K562 (cell line): ENCODE measurements at regions not wholly inside any gene's neighbourhood (a gene's known extent, or its start where the extent isn't known, plus 50 kb on each side); places are given as distances from the start of the nearest gene placed in this dataset.

ENCODE experiments used
- ATF7 ChIP-seq: fragments of 450-650 bp; IDR thresholded peaks from 2 replicates; pipeline ENCODE4 v1.7.1; 2014; ENCODE audit warnings: mild to moderate bottlenecking, moderate library complexity
- BRD4 ChIP-seq: fragments of 200-600 bp; sonication (generic); IDR thresholded peaks from 2 replicates; pipeline ENCODE4 v1.6.1; 2017; ENCODE audit warnings: inconsistent platforms
- CEBPB ChIP-seq: fragments of 450-650 bp; IDR thresholded peaks from 2 replicates; pipeline ENCODE4 v1.6.1; 2016; ENCODE audit warnings: missing genetic modification characterization, missing compliant biosample characterization
- DEAF1 ChIP-seq: fragments of 450-650 bp; formaldehyde crosslinking; IDR thresholded peaks from 2 replicates; pipeline ENCODE4 v1.4.0; 2020; ENCODE audit warnings: mild to moderate bottlenecking, moderate library complexity
- DLX4 ChIP-seq: fragments of 250-450 bp; sonication (Bioruptor Pico); IDR thresholded peaks from 2 replicates; pipeline ENCODE4 v1.6.1; 2021; ENCODE audit warnings: mild to moderate bottlenecking
- E2F4 ChIP-seq: sonication (generic); formaldehyde crosslinking; IDR thresholded peaks from 2 replicates; pipeline ENCODE4 v1.8.0; 2022; ENCODE audit warnings: mild to moderate bottlenecking, low read depth, missing genetic modification reagents
- HCFC1 ChIP-seq: IDR thresholded peaks from 2 replicates; pipeline ENCODE4 v1.6.1; 2012; ENCODE audit warnings: low read depth, low read length, improper control_type of control experiment
- HINFP ChIP-seq: fragments of 450-650 bp; conservative IDR thresholded peaks from 2 replicates; pipeline ENCODE4 v1.6.1; 2016; ENCODE audit warnings: missing genetic modification characterization, low read depth, mild to moderate bottlenecking, control low read depth, missing compliant biosample characterization
- LEF1 ChIP-seq: fragments of 450-650 bp; IDR thresholded peaks from 2 replicates; pipeline ENCODE4 v1.6.1; 2016; ENCODE audit warnings: mild to moderate bottlenecking
- MAFF ChIP-seq: IDR thresholded peaks from 2 replicates; pipeline ENCODE4 v1.6.1; 2012; ENCODE audit warnings: low read length, improper control_type of control experiment
- MAFG ChIP-seq: fragments of 450-650 bp; conservative IDR thresholded peaks from 2 replicates; pipeline ENCODE4 v1.6.1; 2016; ENCODE audit warnings: missing genetic modification characterization, missing compliant biosample characterization
- MTA3 ChIP-seq: fragments of 450-650 bp; formaldehyde crosslinking; IDR thresholded peaks from 2 replicates; pipeline ENCODE4 v1.6.1; 2017; ENCODE audit warnings: mild to moderate bottlenecking, borderline replicate concordance
- PHB ChIP-seq: fragments of 250-450 bp; sonication (Bioruptor Pico); IDR thresholded peaks from 2 replicates; pipeline ENCODE4 v1.5.0; 2021
- RBM17 ChIP-seq: fragments of 200-400 bp; formaldehyde crosslinking; IDR thresholded peaks from 2 replicates; pipeline ENCODE4 v1.6.1; 2017; ENCODE audit warnings: low read depth, mild to moderate bottlenecking, low read length, borderline replicate concordance
- STAT5A ChIP-seq: IDR thresholded peaks from 2 replicates; pipeline ENCODE4 v1.6.1; 2012; ENCODE audit warnings: low read length, inconsistent platforms, borderline replicate concordance
- UBTF ChIP-seq, 2 experiments: IDR thresholded peaks; 2 replicates each; pipeline ENCODE4 v1.6.1; 2012; ENCODE audit warnings: improper control_type of control experiment in 2 of 2, low read depth in 2 of 2, low read length in 2 of 2, borderline replicate concordance in 1 of 2
- ZBTB8A ChIP-seq: fragments of 450-650 bp; IDR thresholded peaks from 2 replicates; pipeline ENCODE4 v1.6.1; 2018; ENCODE audit warnings: mild to moderate bottlenecking, moderate library complexity; ENCODE audit not compliant: partially characterized antibody
- ZC3H11A ChIP-seq: IDR thresholded peaks from 2 replicates; pipeline ENCODE4 v1.6.1; 2012; ENCODE audit warnings: low read depth, low read length, improper control_type of control experiment
- ZNF644 ChIP-seq: fragments of 200-800 bp; sonication (Bioruptor generic); IDR thresholded peaks from 2 replicates; pipeline ENCODE4 v1.6.1; 2016; ENCODE audit warnings: low read depth, missing genetic modification characterization, missing compliant biosample characterization

GRCh38 chr2:64212801-64213321 is 68.6 kb upstream of the PELI1 start (continued):
- no peak for TF ChIP-seq DEAF1 (CRISPR knock-in tag)
- no peak for TF ChIP-seq ZBTB8A
- TF ChIP-seq ZC3H11A, result no peak
- TF ChIP-seq STAT5A, result peak; percentile 16; the same call in 1 of the 2 replicates
- TF ChIP-seq LEF1, result 0 out of 2 replicates have a peak, but pooled peaks have one; percentile 4
- TF ChIP-seq UBTF (IDR thresholded peaks at IDR 0.05; ENCODE audit: borderline replicate concordance in 1 of 2, low read depth in 2 of 2, low read length in 2 of 2), result no peak
- peak; percentile 68 for TF ChIP-seq MAFG (tag)
- no peak for TF ChIP-seq E2F4 (CRISPR knock-in tag)
- TF ChIP-seq MAFF, result peak; percentile 76; the same call in 1 of the 2 replicates
- TF ChIP-seq CEBPB (tag), result no peak
- no peak for TF ChIP-seq HINFP (tag)
- no peak for TF ChIP-seq DLX4 (CRISPR knock-in tag)
- no peak for TF ChIP-seq RBM17
- TF ChIP-seq BRD4, result no peak
- TF ChIP-seq MTA3, result peak; percentile 57; the same call in 1 of the 2 replicates
- TF ChIP-seq ATF7, result peak; percentile 70
- TF ChIP-seq PHB (CRISPR knock-in tag), result no peak
- no peak for TF ChIP-seq HCFC1
- 0 out of 2 replicates have a peak, but pooled peaks have one; percentile 56 for TF ChIP-seq ZNF644 (tag)
